Esophagus muscularis mucosa (tissue), 4 donors: ENCODE measurements at regions not wholly inside any gene's neighbourhood (a gene's known extent, or its start where the extent isn't known, plus 50 kb on each side); places are given as distances from the start of the nearest gene placed in this dataset.

Source experiments
- DNase-seq: peaks from one replicate; pipeline ENCODE4 v3.0.0-alpha.2; 2017; ENCODE audit errors: extremely low spot score
- H3K27ac ChIP-seq, 4 donors: fragments of 200-600 bp; sonication (generic); replicated peaks in 1 of 4; 1 replicate in 3 of 4; 2 replicates in 1 of 4; pipeline ENCODE4 v1.5.1; 2016 to 2019; ENCODE audit warnings: mild to moderate bottlenecking in 1 of 4
- H3K27me3 ChIP-seq, 4 donors: fragments of 200-600 bp; sonication (generic); one replicate each; pipeline versions ENCODE4 v1.5.1 to v1.6.0; 2016 to 2019
- H3K36me3 ChIP-seq, 4 donors: fragments of 200-600 bp; sonication (generic); one replicate each; pipeline ENCODE4 v1.5.1; 2016 to 2019
- H3K4me1 ChIP-seq, 4 donors: fragments of 200-600 bp; sonication (generic); one replicate each; pipeline ENCODE4 v1.5.1; 2016 to 2019
- H3K4me3 ChIP-seq, 4 donors: fragments of 200-600 bp; sonication (generic); 1 replicate in 2 of 4; 2 replicates in 2 of 4; pipeline ENCODE4 v1.5.1; 2016 to 2019; ENCODE audit warnings: mild to moderate bottlenecking in 4 of 4, moderate library complexity in 1 of 4
- H3K9me3 ChIP-seq, 4 donors: fragments of 200-600 bp; sonication (generic); 1 replicate in 3 of 4; 2 replicates in 1 of 4; pipeline ENCODE4 v1.5.1; 2016 to 2019
- CTCF ChIP-seq, 3 experiments: fragments of 200-600 bp in 2 of 3; fragments of 450-650 bp in 1 of 3; sonication (generic) in 2 of 3; IDR thresholded peaks; one replicate each; pipeline ENCODE4 v1.5.1; 2017 to 2019; ENCODE audit warnings: antibody characterized with exemption in 3 of 3, mild to moderate bottlenecking in 2 of 3, moderate library complexity in 1 of 3
- EP300 ChIP-seq: sonication (generic); formaldehyde crosslinking; IDR thresholded peaks from one replicate; pipeline ENCODE4 v1.6.1; 2017; ENCODE audit warnings: antibody characterized with exemption
- POLR2A ChIP-seq: fragments of 450-650 bp; IDR thresholded peaks from one replicate; pipeline ENCODE4 v1.6.1; 2017; ENCODE audit warnings: antibody characterized with exemption, moderate library complexity, mild to moderate bottlenecking, low read depth
- POLR2AphosphoS5 ChIP-seq, 2 donors: sonication (generic); formaldehyde crosslinking; IDR thresholded peaks; one replicate each; pipeline ENCODE4 v1.6.1; 2017; ENCODE audit warnings: antibody characterized with exemption in 2 of 2
- WGBS: methylation state at CpG from one replicate; pipeline ENCODE4 v1.1.5; 2018; 5-methylcytosine and 5-hydroxymethylcytosine counted together
- intact Hi-C: fragments of 100-400 bp; cut with DNase I; formaldehyde crosslinking; loops from one replicate; pipeline ENCODE4 v1.15.1; 2023

GRCh38 chr16:35370617-35371016 lies 1911.2 kb downstream of the TP53TG3F start:
- DNase-seq = no peak
- Histone ChIP-seq H3K4me1 (no peaks in the 10 kb centered on the region), H3K27me3 (no peaks in the 10 kb centered on the region), H3K36me3 (no peaks in the 10 kb centered on the region), H3K4me3 (no peak overlapping the region), H3K9me3 (peaks cover 0 to 2% (median 0%) of the 10 kb centered on the region in 4 donors), H3K27ac (no peak overlapping the region)
- intact Hi-C loops = loop anchor here (10.0 kb wide), 1 partner anchor 66 kb away; no protein-coding TSS in a partner anchor
- 43% methylated on average over 1 of the region's 1 CpG for WGBS
- TF ChIP-seq POLR2AphosphoS5 (IDR thresholded peaks at IDR 0.05) (no peak), POLR2A (no peak)

- Histone ChIP-seq H3K4me3 (no peak overlapping the region), H3K36me3 (no peaks in the 10 kb centered on the region), H3K27ac (no peak overlapping the region), H3K27me3 (no peaks in the 10 kb centered on the region), H3K9me3 (peaks cover 0 to 3% (median 0%) of the 10 kb centered on the region in 4 donors), H3K4me1 (no peaks in the 10 kb centered on the region)
- DNase-seq = no peak
- intact Hi-C loops = loop anchor here (10.0 kb wide), 1 partner anchor 72 kb away; no protein-coding TSS in a partner anchor
- 56% methylated on average over 2 of the region's 2 CpGs for WGBS
- TF ChIP-seq POLR2AphosphoS5 (IDR thresholded peaks at IDR 0.05) (no peak), POLR2A (no peak), EP300 (no peak), CTCF (IDR thresholded peaks at IDR 0.05) (no peak)
Observed at GRCh38 chr16:35377142-35377541, 1917.7 kb downstream of the TP53TG3F start.

GRCh38 chr16:35386619-35387018 lies 1927.2 kb downstream of the TP53TG3F start:
- H3K9me3 ChIP-seq = no peaks in the 10 kb centered on the region
- no peaks in the 10 kb centered on the region for H3K36me3 ChIP-seq
- DNase-seq = no peak
- no peak overlapping the region for H3K4me3 ChIP-seq
- no peaks in the 10 kb centered on the region for H3K27me3 ChIP-seq
- H3K4me1 ChIP-seq = no peaks in the 10 kb centered on the region
- no peak overlapping the region for H3K27ac ChIP-seq
- intact Hi-C loops = no loop called here
- no peak for TF ChIP-seq EP300
- TF ChIP-seq POLR2AphosphoS5 (IDR thresholded peaks at IDR 0.05) = no peak
- TF ChIP-seq POLR2A = no peak
- TF ChIP-seq CTCF (IDR thresholded peaks at IDR 0.05) = no peak
- WGBS = 55% methylated on average over 2 of the region's 2 CpGs

GRCh38 chr16:35391328-35391727 lies 1931.9 kb downstream of the TP53TG3F start:
- Histone ChIP-seq H3K36me3 (no peaks in the 10 kb centered on the region), H3K27ac (no peak overlapping the region), H3K9me3 (peaks cover 0 to 5% (median 0%) of the 10 kb centered on the region in 4 donors), H3K27me3 (no peaks in the 10 kb centered on the region), H3K4me3 (no peak overlapping the region), H3K4me1 (no peaks in the 10 kb centered on the region)
- TF ChIP-seq POLR2A (no peak), CTCF (IDR thresholded peaks at IDR 0.05) (peak in 2 of 3 experiments; percentile 42 to 56)
- 48% methylated on average over 10 of the region's 10 CpGs for WGBS
- intact Hi-C loops = no loop called here
- no peak for DNase-seq

GRCh38 chr16:35398180-35398579 lies 1938.8 kb downstream of the TP53TG3F start:
- intact Hi-C loops = no loop called here
- peaks cover 0 to 2% (median 0%) of the 10 kb centered on the region in 4 donors for H3K9me3 ChIP-seq
- no peaks in the 10 kb centered on the region for H3K27me3 ChIP-seq
- H3K27ac ChIP-seq = no peak overlapping the region
- H3K4me1 ChIP-seq = no peaks in the 10 kb centered on the region
- DNase-seq = no peak
- TF ChIP-seq CTCF (IDR thresholded peaks at IDR 0.05) (no peak), POLR2AphosphoS5 (IDR thresholded peaks at IDR 0.05) (no peak), EP300 (no peak), POLR2A (no peak)
- H3K36me3 ChIP-seq = no peaks in the 10 kb centered on the region
- no peak overlapping the region for H3K4me3 ChIP-seq
- WGBS = 84% methylated on average over 2 of the region's 2 CpGs
